Esophagus muscularis mucosa (tissue), 4 donors: ENCODE measurements at regions not wholly inside any gene's neighbourhood (a gene's known extent, or its start where the extent isn't known, plus 50 kb on each side); places are given as distances from the start of the nearest gene placed in this dataset.

Experiments
- DNase-seq: peaks from one replicate; pipeline ENCODE4 v3.0.0-alpha.2; 2017; ENCODE audit errors: extremely low spot score
- H3K27ac ChIP-seq, 4 donors: fragments of 200-600 bp; sonication (generic); replicated peaks in 1 of 4; 1 replicate in 3 of 4; 2 replicates in 1 of 4; pipeline ENCODE4 v1.5.1; 2016 to 2019; ENCODE audit warnings: mild to moderate bottlenecking in 1 of 4
- H3K27me3 ChIP-seq, 4 donors: fragments of 200-600 bp; sonication (generic); one replicate each; pipeline versions ENCODE4 v1.5.1 to v1.6.0; 2016 to 2019
- H3K36me3 ChIP-seq, 4 donors: fragments of 200-600 bp; sonication (generic); one replicate each; pipeline ENCODE4 v1.5.1; 2016 to 2019
- H3K4me1 ChIP-seq, 4 donors: fragments of 200-600 bp; sonication (generic); one replicate each; pipeline ENCODE4 v1.5.1; 2016 to 2019
- H3K4me3 ChIP-seq, 4 donors: fragments of 200-600 bp; sonication (generic); 1 replicate in 2 of 4; 2 replicates in 2 of 4; pipeline ENCODE4 v1.5.1; 2016 to 2019; ENCODE audit warnings: mild to moderate bottlenecking in 4 of 4, moderate library complexity in 1 of 4
- H3K9me3 ChIP-seq, 4 donors: fragments of 200-600 bp; sonication (generic); 1 replicate in 3 of 4; 2 replicates in 1 of 4; pipeline ENCODE4 v1.5.1; 2016 to 2019
- CTCF ChIP-seq, 3 experiments: fragments of 200-600 bp in 2 of 3; fragments of 450-650 bp in 1 of 3; sonication (generic) in 2 of 3; IDR thresholded peaks; one replicate each; pipeline ENCODE4 v1.5.1; 2017 to 2019; ENCODE audit warnings: antibody characterized with exemption in 3 of 3, mild to moderate bottlenecking in 2 of 3, moderate library complexity in 1 of 3
- EP300 ChIP-seq: sonication (generic); formaldehyde crosslinking; IDR thresholded peaks from one replicate; pipeline ENCODE4 v1.6.1; 2017; ENCODE audit warnings: antibody characterized with exemption
- POLR2A ChIP-seq: fragments of 450-650 bp; IDR thresholded peaks from one replicate; pipeline ENCODE4 v1.6.1; 2017; ENCODE audit warnings: antibody characterized with exemption, moderate library complexity, mild to moderate bottlenecking, low read depth
- POLR2AphosphoS5 ChIP-seq, 2 donors: sonication (generic); formaldehyde crosslinking; IDR thresholded peaks; one replicate each; pipeline ENCODE4 v1.6.1; 2017; ENCODE audit warnings: antibody characterized with exemption in 2 of 2
- WGBS: methylation state at CpG from one replicate; pipeline ENCODE4 v1.1.5; 2018; 5-methylcytosine and 5-hydroxymethylcytosine counted together
- intact Hi-C: fragments of 100-400 bp; cut with DNase I; formaldehyde crosslinking; loops from one replicate; pipeline ENCODE4 v1.15.1; 2023

- Histone ChIP-seq H3K27me3 (no peaks in the 10 kb centered on the region), H3K36me3 (no peaks in the 10 kb centered on the region), H3K9me3 (no peaks in the 10 kb centered on the region), H3K27ac (no peak overlapping the region), H3K4me1 (no peaks in the 10 kb centered on the region), H3K4me3 (no peak overlapping the region)
- intact Hi-C loops = no loop called here
- WGBS = 90% methylated on average over 2 of the region's 2 CpGs
- TF ChIP-seq POLR2AphosphoS5 (IDR thresholded peaks at IDR 0.05) = no peak
- no peak for DNase-seq
These were observed 1530.5 kb downstream of the PCDH18 start for GRCh38 chr4:136001791-136002190.

GRCh38 chr4:136000246-136000645, 1532.0 kb downstream of the PCDH18 start:
- intact Hi-C loops = no loop called here
- H3K36me3 ChIP-seq = no peaks in the 10 kb centered on the region
- H3K27me3 ChIP-seq = no peaks in the 10 kb centered on the region
- no peak for TF ChIP-seq POLR2AphosphoS5 (IDR thresholded peaks at IDR 0.05)
- WGBS = 54% methylated on average over 1 of the region's 1 CpG
- no peak overlapping the region for H3K4me3 ChIP-seq
- H3K9me3 ChIP-seq = no peaks in the 10 kb centered on the region
- no peak for DNase-seq
- H3K27ac ChIP-seq = no peak overlapping the region
- H3K4me1 ChIP-seq = no peaks in the 10 kb centered on the region

- Histone ChIP-seq H3K4me3 (no peak overlapping the region), H3K9me3 (no peaks in the 10 kb centered on the region), H3K27me3 (no peaks in the 10 kb centered on the region), H3K4me1 (no peaks in the 10 kb centered on the region), H3K36me3 (no peaks in the 10 kb centered on the region), H3K27ac (no peak overlapping the region)
- intact Hi-C loops = no loop called here
- no peak for TF ChIP-seq POLR2A
- peak; percentile 84 for DNase-seq
- WGBS = 98% methylated on average over 7 of the region's 7 CpGs
These were observed 1537.9 kb downstream of the PCDH18 start for GRCh38 chr4:135994360-135994759.

GRCh38 chr4:135976860-135977259, 1555.4 kb downstream of the PCDH18 start:
- no peaks in the 10 kb centered on the region for H3K27me3 ChIP-seq
- H3K9me3 ChIP-seq = no peaks in the 10 kb centered on the region
- H3K36me3 ChIP-seq = no peaks in the 10 kb centered on the region
- DNase-seq = no peak
- TF ChIP-seq POLR2A (no peak), POLR2AphosphoS5 (IDR thresholded peaks at IDR 0.05) (no peak), CTCF (IDR thresholded peaks at IDR 0.05) (no peak), EP300 (no peak)
- H3K4me3 ChIP-seq = no peak overlapping the region
- H3K4me1 ChIP-seq = no peaks in the 10 kb centered on the region
- no peak overlapping the region for H3K27ac ChIP-seq
- intact Hi-C loops = no loop called here

GRCh38 chr4:135966936-135967335, 1565.4 kb downstream of the PCDH18 start:
- H3K9me3 ChIP-seq = no peaks in the 10 kb centered on the region
- intact Hi-C loops = no loop called here
- no peaks in the 10 kb centered on the region for H3K36me3 ChIP-seq
- no peak for DNase-seq
- H3K4me1 ChIP-seq = no peaks in the 10 kb centered on the region
- TF ChIP-seq POLR2A = no peak
- TF ChIP-seq CTCF (IDR thresholded peaks at IDR 0.05) = no peak
- TF ChIP-seq POLR2AphosphoS5 (IDR thresholded peaks at IDR 0.05) = no peak
- TF ChIP-seq EP300 = no peak
- no peaks in the 10 kb centered on the region for H3K27me3 ChIP-seq
- no peak overlapping the region for H3K4me3 ChIP-seq
- WGBS = 97% methylated on average over 1 of the region's 1 CpG
- H3K27ac ChIP-seq = no peak overlapping the region

- no peaks in the 10 kb centered on the region for H3K27me3 ChIP-seq
- no peaks in the 10 kb centered on the region for H3K9me3 ChIP-seq
- H3K36me3 ChIP-seq = no peaks in the 10 kb centered on the region
- WGBS = 45% methylated on average over 1 of the region's 1 CpG
- H3K4me3 ChIP-seq = no peak overlapping the region
- H3K4me1 ChIP-seq = no peaks in the 10 kb centered on the region
- no peak overlapping the region for H3K27ac ChIP-seq
- intact Hi-C loops = no loop called here
- DNase-seq = no peak
- TF ChIP-seq POLR2A (no peak), POLR2AphosphoS5 (IDR thresholded peaks at IDR 0.05) (no peak), EP300 (no peak), CTCF (IDR thresholded peaks at IDR 0.05) (no peak)
These were observed 1569.3 kb downstream of the PCDH18 start for GRCh38 chr4:135963009-135963408.
